Common myeloid progenitor, CD34-positive (primary cell): ENCODE measurements at regions not wholly inside any gene's neighbourhood (a gene's known extent, or its start where the extent isn't known, plus 50 kb on each side); places are given as distances from the start of the nearest gene placed in this dataset.

Experiments used
- CTCF ChIA-PET: fragments of 350-600 bp; sonication (Branson Sonifier 250); formaldehyde crosslinking; loops from one replicate; lab custom pipeline; 2021; ENCODE audit warnings: antibody characterized with exemption; lab: Charles Lee
- POLR2A ChIA-PET: fragments of 350-600 bp; sonication (Branson Sonifier 250); formaldehyde crosslinking; loops from one replicate; lab custom pipeline; 2021; ENCODE audit warnings: antibody characterized with exemption; lab: Charles Lee
- DNase-seq, 3 donors: peaks; one replicate each; pipeline versions ENCODE4 v3.0.0 to v3.0.0-alpha.2; 2013
- H3K27ac ChIP-seq, 2 experiments: 1 replicate in 1 of 2; 2 replicates in 1 of 2; pipeline ENCODE4 v1.7.0; 2013; ENCODE audit warnings: inconsistent platforms in 2 of 2, low read length in 2 of 2, mild to moderate bottlenecking in 2 of 2, low read depth in 1 of 2, moderate library complexity in 1 of 2; ENCODE audit not compliant: severe bottlenecking in 2 of 2, insufficient read depth in 1 of 2, poor library complexity in 1 of 2
- H3K27me3 ChIP-seq, 5 experiments: replicated peaks in 2 of 5; 1 replicate in 3 of 5; 2 replicates in 2 of 5; pipeline versions ENCODE4 v1.6.1 to v1.7.0; 2013; ENCODE audit warnings: low read length in 4 of 5, mild to moderate bottlenecking in 2 of 5, moderate library complexity in 2 of 5, inconsistent platforms in 1 of 5; ENCODE audit not compliant: insufficient read depth in 5 of 5, control insufficient read depth in 4 of 5
- H3K36me3 ChIP-seq, 4 experiments: 1 replicate in 2 of 4; 2 replicates in 2 of 4; pipeline versions ENCODE4 v1.6.1 to v1.7.0; 2013; ENCODE audit warnings: low read length in 3 of 4, control low read depth in 1 of 4, mild to moderate bottlenecking in 1 of 4; ENCODE audit not compliant: control insufficient read depth in 4 of 4, insufficient read depth in 4 of 4
- H3K4me1 ChIP-seq, 4 experiments: 1 replicate in 3 of 4; 2 replicates in 1 of 4; pipeline versions ENCODE4 v1.6.1 to v1.7.1; 2013; ENCODE audit warnings: low read length in 3 of 4, mild to moderate bottlenecking in 3 of 4, control low read depth in 1 of 4, inconsistent platforms in 1 of 4, moderate library complexity in 1 of 4; ENCODE audit not compliant: control insufficient read depth in 4 of 4, insufficient read depth in 4 of 4; ENCODE audit errors: control extremely low read depth in 1 of 4
- H3K4me3 ChIP-seq, 7 experiments: 1 replicate in 4 of 7; 2 replicates in 3 of 7; pipeline versions ENCODE4 v1.5.1 to v1.7.0; 2013; ENCODE audit warnings: mild to moderate bottlenecking in 7 of 7, low read length in 6 of 7, moderate library complexity in 6 of 7, inconsistent platforms in 2 of 7, low read depth in 2 of 7, control low read depth in 1 of 7; ENCODE audit not compliant: insufficient read depth in 4 of 7, control insufficient read depth in 1 of 7; ENCODE audit errors: extremely low read depth in 1 of 7
- H3K9me3 ChIP-seq, 5 experiments: 1 replicate in 4 of 5; 2 replicates in 1 of 5; pipeline versions ENCODE4 v1.6.1 to v1.7.1; 2013; ENCODE audit warnings: low read length in 4 of 5, mild to moderate bottlenecking in 2 of 5, inconsistent platforms in 1 of 5, low read depth in 1 of 5, moderate library complexity in 1 of 5; ENCODE audit not compliant: control insufficient read depth in 4 of 5, insufficient read depth in 2 of 5; ENCODE audit errors: control extremely low read depth in 1 of 5
- WGBS: methylation state at CpG from one replicate; pipeline ENCODE4 v1.1.5; 2013; ENCODE audit not compliant: insufficient coverage; 5-methylcytosine and 5-hydroxymethylcytosine counted together

DNA sequence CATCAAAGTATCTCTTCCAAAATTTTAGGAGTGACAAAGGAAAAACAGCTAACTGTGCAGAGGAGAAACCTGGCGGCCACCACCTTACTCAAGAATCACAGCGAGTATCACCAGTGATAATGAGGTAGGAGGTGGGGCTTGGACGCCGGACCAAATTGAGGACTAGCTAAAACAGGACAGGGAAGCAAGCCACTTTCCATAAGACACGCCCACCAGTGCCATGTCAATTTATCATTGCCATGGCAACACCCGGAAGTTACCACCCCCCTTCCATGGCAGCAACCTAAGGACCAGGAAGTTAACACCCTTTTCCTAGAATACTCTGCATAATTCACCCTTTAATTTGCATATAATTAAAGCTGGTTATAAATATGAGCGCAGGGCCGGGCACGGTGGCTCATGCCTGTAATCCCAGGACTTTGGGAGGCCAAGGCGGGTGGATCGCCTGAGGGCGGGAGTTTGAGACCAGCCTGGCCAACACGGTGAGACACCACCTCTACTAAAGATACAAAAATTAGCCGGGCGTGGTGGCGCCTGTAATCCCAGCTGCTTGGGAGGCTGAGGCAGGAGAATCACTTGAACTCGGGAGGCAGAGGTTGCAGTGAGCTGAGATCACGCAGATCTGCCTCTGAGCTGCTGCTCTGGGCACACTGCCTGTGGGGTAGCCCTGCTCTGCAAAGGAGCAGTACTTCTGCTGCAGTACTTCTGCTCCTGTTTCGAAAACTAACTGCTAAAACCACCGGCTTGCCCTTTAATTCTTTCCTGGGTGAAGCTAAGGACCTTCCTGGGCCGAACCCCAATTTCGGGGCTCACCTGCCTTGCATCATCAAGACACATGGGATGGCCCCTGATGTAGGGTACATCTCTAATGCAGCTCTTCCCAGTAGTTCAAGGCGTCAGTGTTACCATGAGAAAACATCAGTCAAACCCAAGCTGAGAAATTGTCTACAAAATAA is 116.7 kb downstream of the HMX1 start:
- Histone ChIP-seq H3K27me3 (peaks cover 0 to 18% (median 3%) of the 10 kb centered on the region in 5 experiments), H3K27ac (no peak overlapping the region), H3K9me3 (peaks cover 0 to 4% (median 0%) of the 10 kb centered on the region in 5 experiments), H3K4me1 (no peaks in the 10 kb centered on the region), H3K4me3 (no peak overlapping the region), H3K36me3 (no peaks in the 10 kb centered on the region)
- ChIA-PET CTCF (no interaction called here), POLR2A (no interaction called here)
- 92% methylated on average over 10 of the region's 23 CpGs for WGBS
- no peak for DNase-seq

DNA sequence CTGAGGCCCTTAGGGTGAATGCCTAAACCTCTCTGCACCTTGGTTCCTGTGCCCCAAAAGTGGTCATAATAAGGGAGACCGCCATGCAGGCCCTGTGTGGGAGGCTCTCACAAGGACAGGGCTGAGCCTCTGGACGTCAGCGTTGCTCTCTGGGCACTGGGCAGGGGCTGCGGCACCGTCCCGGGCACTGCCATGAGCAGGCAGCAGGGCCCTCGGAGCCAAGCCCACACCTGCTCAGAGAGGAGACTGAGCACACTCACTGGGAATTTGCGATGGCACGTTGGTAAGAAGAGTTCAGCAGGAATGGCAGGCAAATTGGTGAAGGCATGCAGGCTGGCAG is 123.4 kb downstream of the HMX1 start:
- WGBS: 96% methylated on average over 9 of the region's 9 CpGs
- Histone ChIP-seq H3K4me1 (no peaks in the 10 kb centered on the region), H3K36me3 (no peaks in the 10 kb centered on the region), H3K27me3 (peaks cover 0 to 20% (median 9%) of the 10 kb centered on the region in 5 experiments), H3K9me3 (no peaks in the 10 kb centered on the region), H3K27ac (no peak overlapping the region), H3K4me3 (no peak overlapping the region)
- ChIA-PET CTCF (no interaction called here), POLR2A (no interaction called here)
- no peak for DNase-seq

GRCh38 chr4:8747467-8748235 is 124.0 kb downstream of the HMX1 start:
- Histone ChIP-seq H3K9me3 (no peaks in the 10 kb centered on the region), H3K27me3 (peaks cover 0 to 21% (median 9%) of the 10 kb centered on the region in 5 experiments), H3K36me3 (no peaks in the 10 kb centered on the region), H3K4me1 (no peaks in the 10 kb centered on the region), H3K27ac (no peak overlapping the region), H3K4me3 (no peak overlapping the region)
- DNase-seq: no peak
- CTCF ChIA-PET: no interaction called here
- POLR2A ChIA-PET: no interaction called here
- WGBS: 85% methylated on average over 35 of the region's 39 CpGs

DNA sequence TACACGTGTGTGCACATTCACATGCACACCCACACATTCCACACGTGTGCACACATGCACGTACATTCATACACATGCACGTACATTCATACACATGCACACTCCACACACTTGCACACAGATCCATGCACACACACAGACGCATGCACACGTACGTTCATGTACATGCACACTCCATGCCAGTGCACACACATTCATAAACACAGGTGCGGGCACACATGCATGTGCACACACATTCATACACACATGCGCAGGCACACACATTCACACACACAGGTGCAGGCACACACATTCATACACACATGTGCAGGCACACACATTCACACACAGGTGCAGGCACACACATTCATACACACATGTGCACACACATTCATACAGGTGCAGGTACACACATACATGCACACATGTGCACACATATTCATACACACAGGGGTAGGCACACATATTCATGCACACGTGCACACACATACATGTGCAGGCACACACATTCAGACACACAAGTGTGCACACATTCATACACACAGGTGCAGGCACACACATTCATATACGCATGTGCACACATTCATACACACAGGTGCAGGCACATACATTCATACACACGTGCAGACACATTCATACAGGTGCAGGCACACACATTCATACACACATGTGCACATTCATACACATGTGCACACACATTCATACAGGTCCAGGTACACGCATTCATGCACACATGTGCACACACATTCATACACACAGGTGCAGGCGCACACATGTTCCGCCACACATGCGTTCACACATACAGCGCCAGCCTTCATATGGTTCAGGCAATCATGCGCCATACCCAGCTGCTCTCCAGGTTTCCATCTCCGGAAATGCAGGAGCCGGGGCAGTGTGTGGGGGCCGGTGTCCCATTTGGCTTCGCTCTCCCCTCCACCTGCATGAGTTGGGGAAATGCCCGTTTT is 124.8 kb downstream of the HMX1 start:
- no peak overlapping the region for H3K4me3 ChIP-seq
- H3K36me3 ChIP-seq: no peaks in the 10 kb centered on the region
- H3K4me1 ChIP-seq: no peaks in the 10 kb centered on the region
- peaks cover 0 to 20% (median 9%) of the 10 kb centered on the region in 5 experiments for H3K27me3 ChIP-seq
- WGBS: 95% methylated on average over 23 of the region's 23 CpGs
- no peak for DNase-seq
- ChIA-PET POLR2A (no interaction called here), CTCF (no interaction called here)
- H3K27ac ChIP-seq: no peak overlapping the region
- no peaks in the 10 kb centered on the region for H3K9me3 ChIP-seq

DNA sequence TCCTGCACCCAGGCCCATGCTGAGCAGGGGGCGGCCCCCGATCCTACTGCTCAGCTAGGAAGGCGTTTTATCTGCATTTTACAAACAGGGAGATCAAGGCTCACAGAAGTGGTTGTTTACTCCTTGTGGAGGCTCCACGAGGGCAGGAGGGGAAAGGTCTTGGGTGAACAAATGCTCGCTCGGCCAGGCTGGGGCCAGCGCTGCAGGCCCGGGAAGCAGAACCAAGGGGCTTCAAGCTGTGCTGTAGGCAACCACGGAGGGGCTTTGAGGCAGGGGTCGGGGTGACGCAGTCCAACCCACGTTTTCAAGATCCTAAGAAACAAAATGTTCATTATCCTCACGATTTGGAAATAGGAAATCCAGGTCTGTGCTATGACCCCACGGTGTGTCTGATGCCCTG is 125.8 kb downstream of the HMX1 start:
- ChIA-PET POLR2A (no interaction called here), CTCF (no interaction called here)
- WGBS: 77% methylated on average over 13 of the region's 14 CpGs
- Histone ChIP-seq H3K36me3 (no peaks in the 10 kb centered on the region), H3K4me3 (no peak overlapping the region), H3K4me1 (no peaks in the 10 kb centered on the region), H3K27me3 (peaks cover 0 to 17% (median 9%) of the 10 kb centered on the region in 5 experiments), H3K9me3 (no peaks in the 10 kb centered on the region), H3K27ac (no peak overlapping the region)
- DNase-seq: no peak

DNA sequence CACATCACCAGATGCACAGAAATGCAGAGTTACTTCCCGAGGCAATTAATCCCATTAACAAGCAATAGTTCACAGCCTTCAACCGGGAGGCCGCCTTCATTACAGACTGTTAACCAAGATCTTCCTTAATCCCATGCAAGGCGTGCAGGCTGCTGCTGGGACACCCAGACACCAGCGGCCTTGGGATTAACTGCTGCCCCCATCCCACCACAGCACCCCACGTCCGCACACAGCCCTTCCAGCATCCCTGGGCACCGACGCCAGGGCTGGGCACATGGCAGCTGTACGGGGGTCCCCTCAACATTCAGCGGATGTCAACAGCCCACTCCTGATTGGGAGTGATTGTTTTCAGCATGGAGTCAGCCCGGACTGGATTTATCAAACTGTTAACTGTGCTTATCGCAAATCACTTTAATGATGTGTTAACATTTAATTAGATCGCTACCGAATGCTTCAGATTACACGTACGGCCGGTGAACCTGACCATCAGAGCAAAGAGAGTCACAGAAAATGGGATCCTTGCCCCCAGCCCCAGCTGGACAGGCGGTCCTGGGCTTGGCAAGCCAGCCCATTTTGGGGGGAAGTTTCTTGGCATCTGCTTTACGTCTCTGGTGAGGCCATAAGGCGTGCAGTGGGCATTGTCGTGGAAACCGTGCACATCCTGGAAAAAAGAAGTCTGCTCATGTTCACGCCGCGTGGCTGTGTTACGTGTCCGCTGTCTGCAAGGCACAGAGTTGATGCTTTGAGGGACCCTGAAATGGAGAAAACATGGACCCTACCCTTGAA is 126.4 kb downstream of the HMX1 start:
- Histone ChIP-seq H3K27me3 (peaks cover 0 to 17% (median 10%) of the 10 kb centered on the region in 5 experiments), H3K36me3 (no peaks in the 10 kb centered on the region), H3K27ac (no peak overlapping the region), H3K4me1 (no peaks in the 10 kb centered on the region), H3K9me3 (no peaks in the 10 kb centered on the region), H3K4me3 (no peak overlapping the region)
- no peak for DNase-seq
- ChIA-PET CTCF (no interaction called here), POLR2A (no interaction called here)
- 95% methylated on average over 28 of the region's 28 CpGs for WGBS
